GM12878 (cell line): ENCODE measurements at regions not wholly inside any gene's neighbourhood (a gene's known extent, or its start where the extent isn't known, plus 50 kb on each side); places are given as distances from the start of the nearest gene placed in this dataset.

ENCODE experiments used
- ATAC-seq: fragments of 200-7000 bp; cut with Tn5 transposase; 3 replicates; pipeline ENCODE4 v1.9.1; 2020; ENCODE audit warnings: mild to moderate bottlenecking, moderate library complexity
- BruUV-seq: library from RNA; stranded (reverse); fragments of 400-500 nt; replicated peaks from 2 replicates; lab custom pipeline; 2021; lab: Mats Ljungman, UMichigan
- CTCF ChIA-PET: fragments of 300-600 bp; sonication (Branson Sonifier 250); formaldehyde crosslinking; extraction: SDS; loops from one replicate; lab custom pipeline; 2021; ENCODE audit warnings: inconsistent platforms; lab: Yijun Ruan, JAX
- POLR2A ChIA-PET: fragments of 350-600 bp; formaldehyde crosslinking; extraction: SDS; loops from one replicate; lab custom pipeline; 2021; ENCODE audit warnings: inconsistent platforms; lab: Charles Lee
- RAD21 ChIA-PET: fragments of 300-600 bp; sonication (Branson Sonifier 250); formaldehyde crosslinking; loops from one replicate; lab custom pipeline; 2023; ENCODE audit warnings: antibody characterized with exemption; ENCODE audit not compliant: unreplicated experiment; lab: Charles Lee
- SMC1A ChIA-PET: fragments of 300-600 bp; sonication (Branson Sonifier 250); formaldehyde crosslinking; loops from one replicate; lab custom pipeline; 2023; ENCODE audit not compliant: unreplicated experiment, uncharacterized antibody; lab: Charles Lee
- DNase-seq: peaks from one replicate; pipeline ENCODE4 v3.0.0-alpha.2; 2011; ENCODE audit warnings: low read depth, low spot score
- FAIRE-seq: peaks from 3 replicates; lab custom pipeline; 2011; peaks lifted over from hg19 to GRCh38; lab: Jason Lieb, UNC
- H2AFZ ChIP-seq: 2 replicates; pipeline ENCODE4 v1.6.0; 2011; ENCODE audit warnings: low read depth, low read length, control low read depth; ENCODE audit not compliant: control insufficient read depth
- H3K27ac ChIP-seq: 2 replicates; pipeline ENCODE4 v1.5.1; 2011; ENCODE audit warnings: control low read depth; ENCODE audit not compliant: control insufficient read depth, insufficient read depth
- H3K27me3 ChIP-seq, 2 experiments: replicated peaks in 1 of 2; 2 replicates each; pipeline versions ENCODE4 v1.6.0 to v1.6.1; 2011; ENCODE audit warnings: low read length in 1 of 2; ENCODE audit not compliant: control insufficient read depth in 2 of 2, insufficient read depth in 2 of 2
- H3K36me3 ChIP-seq, 2 experiments: 2 replicates each; pipeline ENCODE4 v1.5.1; 2011; ENCODE audit warnings: low read length in 1 of 2; ENCODE audit not compliant: control insufficient read depth in 2 of 2, insufficient read depth in 2 of 2
- H3K4me1 ChIP-seq: 2 replicates; pipeline ENCODE4 v1.6.1; 2011; ENCODE audit warnings: mild to moderate bottlenecking, low read length, moderate library complexity, mixed read lengths; ENCODE audit not compliant: control insufficient read depth, insufficient read depth
- H3K4me2 ChIP-seq: 2 replicates; pipeline ENCODE4 v1.6.0; 2011; ENCODE audit warnings: control low read depth; ENCODE audit not compliant: control insufficient read depth, insufficient read depth
- H3K4me3 ChIP-seq: fragments of 200-600 bp; sonication (generic); 2 replicates; pipeline ENCODE4 v1.5.1; 2016
- H3K79me2 ChIP-seq: 2 replicates; pipeline ENCODE4 v1.6.0; 2011; ENCODE audit warnings: low read length; ENCODE audit not compliant: control insufficient read depth, insufficient read depth
- H3K9ac ChIP-seq: 2 replicates; pipeline ENCODE4 v1.8.0; 2011; ENCODE audit warnings: low read length, control low read depth, mixed read lengths; ENCODE audit not compliant: control insufficient read depth, insufficient read depth
- H3K9me3 ChIP-seq: replicated peaks from 3 replicates; pipeline ENCODE4 v1.5.1; 2011; ENCODE audit warnings: mild to moderate bottlenecking, low read length; ENCODE audit not compliant: control insufficient read depth, insufficient read depth
- H4K20me1 ChIP-seq: 2 replicates; pipeline ENCODE4 v1.6.0; 2011; ENCODE audit not compliant: control insufficient read depth, insufficient read depth
- ATF7 ChIP-seq: fragments of 450-650 bp; IDR thresholded peaks from 2 replicates; pipeline ENCODE4 v1.6.1; 2016; ENCODE audit warnings: low read depth, mild to moderate bottlenecking
- CHD4 ChIP-seq: fragments of 200-600 bp; sonication (generic); IDR thresholded peaks from 2 replicates; pipeline ENCODE4 v1.6.1; 2016; ENCODE audit warnings: mild to moderate bottlenecking
- CTCF ChIP-seq, 3 experiments: IDR thresholded peaks in 2 of 3; conservative IDR thresholded peaks in 1 of 3; 2 replicates each; pipeline ENCODE4 v1.5.1; 2011; ENCODE audit warnings: low read depth in 3 of 3, low read length in 3 of 3, mild to moderate bottlenecking in 3 of 3, control low read depth in 2 of 3, moderate library complexity in 2 of 3, inconsistent platforms in 1 of 3, mixed read lengths in 1 of 3; ENCODE audit not compliant: control insufficient read depth in 2 of 3, insufficient read depth in 1 of 3; ENCODE audit errors: extremely low read depth in 1 of 3
- E2F8 ChIP-seq: fragments of 450-650 bp; IDR thresholded peaks from 2 replicates; pipeline ENCODE4 v1.6.1; 2018; ENCODE audit warnings: mild to moderate bottlenecking, low read depth, moderate library complexity; ENCODE audit not compliant: partially characterized antibody
- ELK1 ChIP-seq: IDR thresholded peaks from 2 replicates; pipeline ENCODE4 v1.6.1; 2012; ENCODE audit warnings: low read depth, low read length, improper control_type of control experiment
- ETV6 ChIP-seq, 2 experiments: fragments of 450-650 bp in 1 of 2; IDR thresholded peaks in 1 of 2; conservative IDR thresholded peaks in 1 of 2; 2 replicates each; pipeline ENCODE4 v1.6.1; 2014; ENCODE audit warnings: antibody characterized with exemption in 1 of 2, borderline replicate concordance in 1 of 2, low read depth in 1 of 2, mild to moderate bottlenecking in 1 of 2, moderate library complexity in 1 of 2
- GATAD2B ChIP-seq: fragments of 450-650 bp; conservative IDR thresholded peaks from 2 replicates; pipeline ENCODE4 v1.6.1; 2017; ENCODE audit warnings: low read depth, mild to moderate bottlenecking, moderate library complexity
- HDAC6 ChIP-seq: fragments of 200-600 bp; sonication (generic); IDR thresholded peaks from one replicate; pipeline ENCODE4 v1.8.0; 2017; ENCODE audit warnings: antibody characterized with exemption; ENCODE audit not compliant: unreplicated experiment
- KAT2A ChIP-seq: conservative IDR thresholded peaks from 2 replicates; pipeline ENCODE4 v1.6.1; 2011; ENCODE audit warnings: low read depth, low read length; ENCODE audit not compliant: control insufficient read depth
- KDM1A ChIP-seq: fragments of 200-600 bp; sonication (generic); IDR thresholded peaks from 2 replicates; pipeline ENCODE4 v1.6.1; 2016; ENCODE audit warnings: borderline replicate concordance
- NRF1 ChIP-seq: conservative IDR thresholded peaks from 2 replicates; pipeline ENCODE4 v1.6.1; 2011; ENCODE audit warnings: mild to moderate bottlenecking, low read depth, low read length, improper control_type of control experiment
- PBX3 ChIP-seq: IDR thresholded peaks from 2 replicates; pipeline ENCODE4 v1.6.1; 2011; ENCODE audit warnings: mild to moderate bottlenecking, low read depth, low read length, moderate library complexity; ENCODE audit not compliant: insufficient replicate concordance
- PML ChIP-seq: IDR thresholded peaks from 2 replicates; pipeline ENCODE4 v1.6.1; 2012; ENCODE audit warnings: low read length, inconsistent platforms
- SMARCA5 ChIP-seq: fragments of 450-650 bp; IDR thresholded peaks from 2 replicates; pipeline ENCODE4 v1.6.1; 2017; ENCODE audit warnings: mild to moderate bottlenecking
- ZBED1 ChIP-seq: IDR thresholded peaks from 2 replicates; pipeline ENCODE4 v1.6.1; 2016; ENCODE audit warnings: borderline replicate concordance
- ZSCAN29 ChIP-seq: fragments of 450-650 bp; IDR thresholded peaks from 2 replicates; pipeline ENCODE4 v1.6.1; 2017; ENCODE audit warnings: mild to moderate bottlenecking, moderate library complexity
- ZZZ3 ChIP-seq: IDR thresholded peaks from 2 replicates; pipeline ENCODE4 v1.6.1; 2011; ENCODE audit warnings: low read depth; ENCODE audit not compliant: control insufficient read depth, insufficient read length
- WGBS: methylation state at CpG from one replicate; pipeline ENCODE4 v1.1.6; 2016; ENCODE audit warnings: low lambda C conversion rate; ENCODE audit not compliant: insufficient replicate concordance, insufficient coverage; ENCODE audit errors: missing lambda C conversion rate; 5-methylcytosine and 5-hydroxymethylcytosine counted together
- in situ Hi-C: fragments of 300-500 bp; cut with MboI; formaldehyde crosslinking; loops from 9 replicates; pipeline ENCODE4 v1.14.3; 2018; ENCODE audit warnings: mixed read lengths
- intact Hi-C: fragments of 100-400 bp; cut with micrococcal nuclease; formaldehyde crosslinking; loops from one replicate; pipeline ENCODE4 v1.14.2; 2022; ENCODE audit not compliant: unreplicated experiment

- TF ChIP-seq ZSCAN29: no peak
- TF ChIP-seq PML: no peak
These were observed 707.4 kb upstream of the CHORDC1 start (continued) for GRCh38 chr11:90930252-90930651.

GRCh38 chr11:90919332-90919731 lies 696.5 kb upstream of the CHORDC1 start:
- ChIA-PET RAD21 (no interaction called here), CTCF (interaction anchor here (0.7 kb wide), 1 partner anchor 13 kb away, joined by 6 read pairs; no protein-coding TSS in a partner anchor), SMC1A (no interaction called here), POLR2A (no interaction called here)
- no peaks in the 10 kb centered on the region for H3K9me3 ChIP-seq
- TF ChIP-seq ETV6 (conservative IDR thresholded peaks at IDR 0.05 in 1 of 2, IDR thresholded peaks at IDR 0.05 in 1 of 2; ENCODE audit: borderline replicate concordance in 1 of 2, low read depth in 1 of 2): no peak
- no peak for TF ChIP-seq KAT2A
- TF ChIP-seq CHD4: no peak
- TF ChIP-seq PBX3: no peak
- TF ChIP-seq ATF7: no peak
- TF ChIP-seq KDM1A: no peak
- TF ChIP-seq NRF1: no peak
- TF ChIP-seq ZBED1: no peak
- TF ChIP-seq CTCF (IDR thresholded peaks at IDR 0.05 in 2 of 3, conservative IDR thresholded peaks at IDR 0.05 in 1 of 3; ENCODE audit: control insufficient read depth in 2 of 3, extremely low read depth in 1 of 3, insufficient read depth in 1 of 3, low read depth in 3 of 3, low read length in 3 of 3): no peak
- TF ChIP-seq SMARCA5: no peak
- TF ChIP-seq HDAC6: no peak
- no peak for TF ChIP-seq GATAD2B
- no peak for TF ChIP-seq ELK1
- no peak for TF ChIP-seq E2F8
- TF ChIP-seq ZZZ3: no peak
- H3K27me3 ChIP-seq: no peaks in the 10 kb centered on the region
- no peak for DNase-seq
- FAIRE-seq: no peak
- H3K9ac ChIP-seq: no peak overlapping the region
- no peaks in the 10 kb centered on the region for H4K20me1 ChIP-seq
- 21% methylated on average over 2 of the region's 2 CpGs for WGBS
- H3K27ac ChIP-seq: no peak overlapping the region
- ATAC-seq: no peak
- H2AFZ ChIP-seq: no peak overlapping the region
- no peak overlapping the region for H3K4me2 ChIP-seq
- in situ Hi-C loops: no loop called here
- no peak overlapping the region for H3K4me3 ChIP-seq
- BruUV-seq: no TSS peak
- intact Hi-C loops: no loop called here
- H3K4me1 ChIP-seq: no peaks in the 10 kb centered on the region
- no peaks in the 10 kb centered on the region for H3K79me2 ChIP-seq
- no peaks in the 10 kb centered on the region for H3K36me3 ChIP-seq
